GM23338 (cell line): ENCODE measurements at regions not wholly inside any gene's neighbourhood (a gene's known extent, or its start where the extent isn't known, plus 50 kb on each side); places are given as distances from the start of the nearest gene placed in this dataset.

ENCODE experiments used
- ATAC-seq: fragments of 200-7000 bp; cut with Tn5 transposase; 3 replicates; pipeline ENCODE4 v1.9.1; 2020
- DNase-seq: peaks from one replicate; pipeline ENCODE4 v3.0.0-alpha.2; 2015; ENCODE audit warnings: low spot score
- H2AFZ ChIP-seq: fragments of 200-600 bp; sonication (generic); 2 replicates; pipeline ENCODE4 v1.8.0; 2016; ENCODE audit warnings: antibody characterized with exemption, mild to moderate bottlenecking, moderate library complexity
- H3F3A ChIP-seq: fragments of 200-600 bp; sonication (generic); replicated peaks from 2 replicates; pipeline ENCODE4 v1.8.0; 2017; ENCODE audit warnings: antibody characterized with exemption, mixed run types, low read depth
- H3K27ac ChIP-seq: fragments of 200-600 bp; sonication (generic); 2 replicates; pipeline ENCODE4 v1.6.1; 2016; ENCODE audit warnings: low read depth
- H3K27me3 ChIP-seq: fragments of 200-600 bp; sonication (generic); 2 replicates; pipeline ENCODE4 v1.8.0; 2016; ENCODE audit warnings: mild to moderate bottlenecking, mixed run types, moderate library complexity; ENCODE audit not compliant: insufficient read depth
- H3K36me3 ChIP-seq: fragments of 200-600 bp; sonication (generic); 2 replicates; pipeline ENCODE4 v1.8.0; 2016; ENCODE audit warnings: mild to moderate bottlenecking; ENCODE audit not compliant: insufficient read depth
- H3K4me1 ChIP-seq: fragments of 200-600 bp; sonication (generic); 2 replicates; pipeline ENCODE4 v1.8.0; 2016; ENCODE audit warnings: mild to moderate bottlenecking, moderate library complexity; ENCODE audit not compliant: insufficient read depth
- H3K4me2 ChIP-seq: fragments of 200-600 bp; sonication (generic); 2 replicates; pipeline ENCODE4 v1.7.1; 2017; ENCODE audit warnings: mixed run types
- H3K4me3 ChIP-seq: fragments of 200-600 bp; sonication (generic); 2 replicates; pipeline ENCODE4 v1.6.1; 2016; ENCODE audit warnings: mixed run types
- H3K79me2 ChIP-seq: fragments of 200-600 bp; sonication (generic); replicated peaks from 2 replicates; pipeline ENCODE4 v1.8.0; 2017; ENCODE audit warnings: mild to moderate bottlenecking; ENCODE audit not compliant: insufficient read depth
- H3K9me2 ChIP-seq: fragments of 200-600 bp; sonication (generic); 2 replicates; pipeline ENCODE4 v1.8.0; 2017; ENCODE audit not compliant: insufficient read depth
- H4K20me1 ChIP-seq: fragments of 200-600 bp; sonication (generic); replicated peaks from 2 replicates; pipeline ENCODE4 v1.8.0; 2017; ENCODE audit warnings: mild to moderate bottlenecking; ENCODE audit not compliant: insufficient read depth
- H3K27ac Mint-ChIP-seq: 2 replicates; pipeline ENCODE4 v1.8.0; 2020; ENCODE audit warnings: inconsistent platforms, mild to moderate bottlenecking, moderate library complexity, mixed read lengths
- H3K27me3 Mint-ChIP-seq: 3 replicates; pipeline ENCODE4 v1.8.0; 2022; ENCODE audit warnings: low read depth, mild to moderate bottlenecking, moderate library complexity, mixed read lengths, inconsistent platforms; ENCODE audit not compliant: insufficient read depth, poor library complexity
- H3K36me3 Mint-ChIP-seq: 3 replicates; pipeline ENCODE4 v1.8.0; 2021; ENCODE audit warnings: low read depth, mild to moderate bottlenecking, inconsistent platforms, moderate library complexity, mixed read lengths
- H3K4me1 Mint-ChIP-seq: 3 replicates; pipeline ENCODE4 v1.8.0; 2020; ENCODE audit warnings: mild to moderate bottlenecking, inconsistent platforms, mixed read lengths
- H3K4me3 Mint-ChIP-seq: 3 replicates; pipeline ENCODE4 v1.8.0; 2021; ENCODE audit warnings: moderate library complexity, mild to moderate bottlenecking, inconsistent platforms, mixed read lengths
- H3K9me3 Mint-ChIP-seq: 3 replicates; pipeline ENCODE4 v1.8.0; 2020; ENCODE audit warnings: moderate library complexity, mild to moderate bottlenecking, inconsistent platforms, mixed read lengths
- CREB1 ChIP-seq: fragments of 250-450 bp; sonication (Bioruptor Pico); IDR thresholded peaks from 2 replicates; pipeline ENCODE4 v1.5.0; 2020; ENCODE audit warnings: low read depth, mild to moderate bottlenecking, moderate library complexity
- EZH2 ChIP-seq: fragments of 200-600 bp; sonication (generic); IDR thresholded peaks from one replicate; pipeline ENCODE4 v1.8.0; 2017; ENCODE audit warnings: antibody characterized with exemption, mild to moderate bottlenecking, low read depth; ENCODE audit not compliant: unreplicated experiment
- JUNB ChIP-seq: IDR thresholded peaks from one replicate; pipeline ENCODE4 v1.6.1; 2016; ENCODE audit warnings: antibody characterized with exemption; ENCODE audit not compliant: unreplicated experiment
- STAT1 ChIP-seq: IDR thresholded peaks from one replicate; pipeline ENCODE4 v1.6.1; 2016; ENCODE audit warnings: antibody characterized with exemption; ENCODE audit not compliant: unreplicated experiment
- ZNF114 ChIP-seq: fragments of 250-450 bp; sonication (Bioruptor Pico); IDR thresholded peaks from 2 replicates; pipeline ENCODE4 v1.5.0; 2020; ENCODE audit warnings: mild to moderate bottlenecking, moderate library complexity
- ZNF331 ChIP-seq: fragments of 250-450 bp; sonication (Bioruptor Pico); IDR thresholded peaks from 2 replicates; pipeline ENCODE4 v1.5.0; 2020; ENCODE audit warnings: low read depth, mild to moderate bottlenecking, moderate library complexity
- TF ChIP-seq, protein P1 (sequence below): fragments of 250-450 bp; sonication (Bioruptor Pico); IDR thresholded peaks from 2 replicates; pipeline ENCODE4 v1.5.0; 2020; ENCODE audit warnings: mild to moderate bottlenecking, moderate library complexity
- TF ChIP-seq, protein P2 (sequence below), 2 experiments: fragments of 200-600 bp in 1 of 2; sonication (generic) in 1 of 2; conservative IDR thresholded peaks; 2 replicates each; pipeline versions ENCODE4 v1.5.1 to v1.6.1; 2016 to 2017; ENCODE audit warnings: antibody characterized with exemption in 2 of 2, low read depth in 2 of 2, mild to moderate bottlenecking in 2 of 2, moderate library complexity in 1 of 2
- TF ChIP-seq, protein P3 (sequence below): IDR thresholded peaks from one replicate; pipeline ENCODE4 v1.6.1; 2018; ENCODE audit warnings: antibody characterized with exemption; ENCODE audit not compliant: unreplicated experiment

- H4K20me1 ChIP-seq = no peaks in the 10 kb centered on the region
- H3K27ac Mint-ChIP-seq = no peak overlapping the region
- TF ChIP-seq ZNF331 (no peak), ZNF114 (CRISPR knock-in tag) (no peak), JUNB (no peak), STAT1 (no peak), CREB1 (CRISPR knock-in tag) (no peak), EZH2 (no peak)
- TF ChIP-seq, protein P1, sequence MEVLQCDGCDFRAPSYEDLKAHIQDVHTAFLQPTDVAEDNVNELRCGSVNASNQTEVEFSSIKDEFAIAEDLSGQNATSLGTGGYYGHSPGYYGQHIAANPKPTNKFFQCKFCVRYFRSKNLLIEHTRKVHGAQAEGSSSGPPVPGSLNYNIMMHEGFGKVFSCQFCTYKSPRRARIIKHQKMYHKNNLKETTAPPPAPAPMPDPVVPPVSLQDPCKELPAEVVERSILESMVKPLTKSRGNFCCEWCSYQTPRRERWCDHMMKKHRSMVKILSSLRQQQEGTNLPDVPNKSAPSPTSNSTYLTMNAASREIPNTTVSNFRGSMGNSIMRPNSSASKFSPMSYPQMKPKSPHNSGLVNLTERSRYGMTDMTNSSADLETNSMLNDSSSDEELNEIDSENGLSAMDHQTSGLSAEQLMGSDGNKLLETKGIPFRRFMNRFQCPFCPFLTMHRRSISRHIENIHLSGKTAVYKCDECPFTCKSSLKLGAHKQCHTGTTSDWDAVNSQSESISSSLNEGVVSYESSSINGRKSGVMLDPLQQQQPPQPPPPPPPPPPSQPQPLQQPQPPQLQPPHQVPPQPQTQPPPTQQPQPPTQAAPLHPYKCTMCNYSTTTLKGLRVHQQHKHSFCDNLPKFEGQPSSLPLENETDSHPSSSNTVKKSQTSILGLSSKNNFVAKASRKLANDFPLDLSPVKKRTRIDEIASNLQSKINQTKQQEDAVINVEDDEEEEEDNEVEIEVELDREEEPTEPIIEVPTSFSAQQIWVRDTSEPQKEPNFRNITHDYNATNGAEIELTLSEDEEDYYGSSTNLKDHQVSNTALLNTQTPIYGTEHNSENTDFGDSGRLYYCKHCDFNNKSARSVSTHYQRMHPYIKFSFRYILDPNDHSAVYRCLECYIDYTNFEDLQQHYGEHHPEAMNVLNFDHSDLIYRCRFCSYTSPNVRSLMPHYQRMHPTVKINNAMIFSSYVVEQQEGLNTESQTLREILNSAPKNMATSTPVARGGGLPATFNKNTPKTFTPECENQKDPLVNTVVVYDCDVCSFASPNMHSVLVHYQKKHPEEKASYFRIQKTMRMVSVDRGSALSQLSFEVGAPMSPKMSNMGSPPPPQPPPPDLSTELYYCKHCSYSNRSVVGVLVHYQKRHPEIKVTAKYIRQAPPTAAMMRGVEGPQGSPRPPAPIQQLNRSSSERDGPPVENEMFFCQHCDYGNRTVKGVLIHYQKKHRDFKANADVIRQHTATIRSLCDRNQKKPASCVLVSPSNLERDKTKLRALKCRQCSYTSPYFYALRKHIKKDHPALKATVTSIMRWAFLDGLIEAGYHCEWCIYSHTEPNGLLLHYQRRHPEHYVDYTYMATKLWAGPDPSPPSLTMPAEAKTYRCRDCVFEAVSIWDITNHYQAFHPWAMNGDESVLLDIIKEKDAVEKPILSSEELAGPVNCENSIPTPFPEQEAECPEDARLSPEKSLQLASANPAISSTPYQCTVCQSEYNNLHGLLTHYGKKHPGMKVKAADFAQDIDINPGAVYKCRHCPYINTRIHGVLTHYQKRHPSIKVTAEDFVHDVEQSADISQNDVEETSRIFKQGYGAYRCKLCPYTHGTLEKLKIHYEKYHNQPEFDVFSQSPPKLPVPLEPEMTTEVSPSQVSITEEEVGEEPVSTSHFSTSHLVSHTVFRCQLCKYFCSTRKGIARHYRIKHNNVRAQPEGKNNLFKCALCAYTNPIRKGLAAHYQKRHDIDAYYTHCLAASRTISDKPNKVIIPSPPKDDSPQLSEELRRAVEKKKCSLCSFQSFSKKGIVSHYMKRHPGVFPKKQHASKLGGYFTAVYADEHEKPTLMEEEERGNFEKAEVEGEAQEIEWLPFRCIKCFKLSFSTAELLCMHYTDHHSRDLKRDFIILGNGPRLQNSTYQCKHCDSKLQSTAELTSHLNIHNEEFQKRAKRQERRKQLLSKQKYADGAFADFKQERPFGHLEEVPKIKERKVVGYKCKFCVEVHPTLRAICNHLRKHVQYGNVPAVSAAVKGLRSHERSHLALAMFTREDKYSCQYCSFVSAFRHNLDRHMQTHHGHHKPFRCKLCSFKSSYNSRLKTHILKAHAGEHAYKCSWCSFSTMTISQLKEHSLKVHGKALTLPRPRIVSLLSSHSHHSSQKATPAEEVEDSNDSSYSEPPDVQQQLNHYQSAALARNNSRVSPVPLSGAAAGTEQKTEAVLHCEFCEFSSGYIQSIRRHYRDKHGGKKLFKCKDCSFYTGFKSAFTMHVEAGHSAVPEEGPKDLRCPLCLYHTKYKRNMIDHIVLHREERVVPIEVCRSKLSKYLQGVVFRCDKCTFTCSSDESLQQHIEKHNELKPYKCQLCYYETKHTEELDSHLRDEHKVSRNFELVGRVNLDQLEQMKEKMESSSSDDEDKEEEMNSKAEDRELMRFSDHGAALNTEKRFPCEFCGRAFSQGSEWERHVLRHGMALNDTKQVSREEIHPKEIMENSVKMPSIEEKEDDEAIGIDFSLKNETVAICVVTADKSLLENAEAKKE = no peak
- TF ChIP-seq, protein P2, sequence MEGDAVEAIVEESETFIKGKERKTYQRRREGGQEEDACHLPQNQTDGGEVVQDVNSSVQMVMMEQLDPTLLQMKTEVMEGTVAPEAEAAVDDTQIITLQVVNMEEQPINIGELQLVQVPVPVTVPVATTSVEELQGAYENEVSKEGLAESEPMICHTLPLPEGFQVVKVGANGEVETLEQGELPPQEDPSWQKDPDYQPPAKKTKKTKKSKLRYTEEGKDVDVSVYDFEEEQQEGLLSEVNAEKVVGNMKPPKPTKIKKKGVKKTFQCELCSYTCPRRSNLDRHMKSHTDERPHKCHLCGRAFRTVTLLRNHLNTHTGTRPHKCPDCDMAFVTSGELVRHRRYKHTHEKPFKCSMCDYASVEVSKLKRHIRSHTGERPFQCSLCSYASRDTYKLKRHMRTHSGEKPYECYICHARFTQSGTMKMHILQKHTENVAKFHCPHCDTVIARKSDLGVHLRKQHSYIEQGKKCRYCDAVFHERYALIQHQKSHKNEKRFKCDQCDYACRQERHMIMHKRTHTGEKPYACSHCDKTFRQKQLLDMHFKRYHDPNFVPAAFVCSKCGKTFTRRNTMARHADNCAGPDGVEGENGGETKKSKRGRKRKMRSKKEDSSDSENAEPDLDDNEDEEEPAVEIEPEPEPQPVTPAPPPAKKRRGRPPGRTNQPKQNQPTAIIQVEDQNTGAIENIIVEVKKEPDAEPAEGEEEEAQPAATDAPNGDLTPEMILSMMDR (conservative IDR thresholded peaks at IDR 0.05; ENCODE audit: low read depth in 2 of 2) = no peak
- TF ChIP-seq, protein P3, sequence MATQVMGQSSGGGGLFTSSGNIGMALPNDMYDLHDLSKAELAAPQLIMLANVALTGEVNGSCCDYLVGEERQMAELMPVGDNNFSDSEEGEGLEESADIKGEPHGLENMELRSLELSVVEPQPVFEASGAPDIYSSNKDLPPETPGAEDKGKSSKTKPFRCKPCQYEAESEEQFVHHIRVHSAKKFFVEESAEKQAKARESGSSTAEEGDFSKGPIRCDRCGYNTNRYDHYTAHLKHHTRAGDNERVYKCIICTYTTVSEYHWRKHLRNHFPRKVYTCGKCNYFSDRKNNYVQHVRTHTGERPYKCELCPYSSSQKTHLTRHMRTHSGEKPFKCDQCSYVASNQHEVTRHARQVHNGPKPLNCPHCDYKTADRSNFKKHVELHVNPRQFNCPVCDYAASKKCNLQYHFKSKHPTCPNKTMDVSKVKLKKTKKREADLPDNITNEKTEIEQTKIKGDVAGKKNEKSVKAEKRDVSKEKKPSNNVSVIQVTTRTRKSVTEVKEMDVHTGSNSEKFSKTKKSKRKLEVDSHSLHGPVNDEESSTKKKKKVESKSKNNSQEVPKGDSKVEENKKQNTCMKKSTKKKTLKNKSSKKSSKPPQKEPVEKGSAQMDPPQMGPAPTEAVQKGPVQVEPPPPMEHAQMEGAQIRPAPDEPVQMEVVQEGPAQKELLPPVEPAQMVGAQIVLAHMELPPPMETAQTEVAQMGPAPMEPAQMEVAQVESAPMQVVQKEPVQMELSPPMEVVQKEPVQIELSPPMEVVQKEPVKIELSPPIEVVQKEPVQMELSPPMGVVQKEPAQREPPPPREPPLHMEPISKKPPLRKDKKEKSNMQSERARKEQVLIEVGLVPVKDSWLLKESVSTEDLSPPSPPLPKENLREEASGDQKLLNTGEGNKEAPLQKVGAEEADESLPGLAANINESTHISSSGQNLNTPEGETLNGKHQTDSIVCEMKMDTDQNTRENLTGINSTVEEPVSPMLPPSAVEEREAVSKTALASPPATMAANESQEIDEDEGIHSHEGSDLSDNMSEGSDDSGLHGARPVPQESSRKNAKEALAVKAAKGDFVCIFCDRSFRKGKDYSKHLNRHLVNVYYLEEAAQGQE = no peak
- ATAC-seq = no peak
- no peaks in the 10 kb centered on the region for H3F3A ChIP-seq
- no peak overlapping the region for H3K4me2 ChIP-seq
- H3K36me3 ChIP-seq = no peaks in the 10 kb centered on the region
- no peaks in the 10 kb centered on the region for H3K36me3 Mint-ChIP-seq
- no peaks in the 10 kb centered on the region for H3K27me3 ChIP-seq
- no peaks in the 10 kb centered on the region for H3K9me2 ChIP-seq
- no peak overlapping the region for H3K4me3 Mint-ChIP-seq
- H3K4me3 ChIP-seq = no peak overlapping the region
- H3K79me2 ChIP-seq = no peaks in the 10 kb centered on the region
- peaks cover 2% of the 10 kb centered on the region for H3K27me3 Mint-ChIP-seq
- DNase-seq = no peak
- peaks cover 10% of the 10 kb centered on the region; the same call in 2 of the 3 replicates for H3K4me1 Mint-ChIP-seq
- H3K27ac ChIP-seq = no peak overlapping the region
- no peaks in the 10 kb centered on the region for H3K9me3 Mint-ChIP-seq
- H3K4me1 ChIP-seq = peaks cover 8% of the 10 kb centered on the region; the same call in 1 of the 2 replicates
- no peak overlapping the region for H2AFZ ChIP-seq
Observed at GRCh38 chrX:13374364-13374763, 54.5 kb upstream of the ATXN3L start.
